HEK293 (cell line): ENCODE measurements at regions not wholly inside any gene's neighbourhood (a gene's known extent, or its start where the extent isn't known, plus 50 kb on each side); places are given as distances from the start of the nearest gene placed in this dataset.

Source experiments
- CTCF ChIA-PET: fragments of 350-600 bp; formaldehyde crosslinking; extraction: SDS; loops from one replicate; lab custom pipeline; 2021; ENCODE audit warnings: antibody characterized with exemption; lab: Yijun Ruan, JAX
- POLR2A ChIA-PET: fragments of 300-600 bp; formaldehyde crosslinking; extraction: SDS; loops from one replicate; lab custom pipeline; 2020; ENCODE audit warnings: antibody characterized with exemption, inconsistent platforms; lab: Yijun Ruan, JAX
- H3K27ac ChIP-seq: fragments of 200-500 bp; sonication (Bioruptor generic); 2 replicates; pipeline ENCODE4 v1.5.1; 2014; ENCODE audit warnings: low read depth, low read length, control low read depth, inconsistent platforms; ENCODE audit errors: extremely low read depth
- H3K36me3 ChIP-seq, 2 experiments: fragments of 200-500 bp in 1 of 2; sonication (Bioruptor generic) in 1 of 2; 1 replicate in 1 of 2; 2 replicates in 1 of 2; pipeline ENCODE4 v1.5.1; 2014 to 2017; ENCODE audit warnings: inconsistent platforms in 2 of 2, low read length in 2 of 2; ENCODE audit not compliant: control insufficient read depth in 2 of 2, insufficient read depth in 1 of 2
- H3K4me1 ChIP-seq: fragments of 200-500 bp; sonication (Bioruptor generic); 2 replicates; pipeline ENCODE4 v1.5.1; 2014; ENCODE audit warnings: mild to moderate bottlenecking, low read length, inconsistent platforms; ENCODE audit not compliant: control insufficient read depth, insufficient read depth
- H3K4me3 ChIP-seq: 2 replicates; pipeline ENCODE4 v1.5.1; 2011; ENCODE audit warnings: low read depth, mild to moderate bottlenecking, control low read depth, low read length, moderate library complexity
- H3K9me3 ChIP-seq: fragments of 200-500 bp; sonication (Bioruptor generic); 2 replicates; pipeline ENCODE4 v1.5.1; 2014; ENCODE audit warnings: low read depth, low read length, inconsistent platforms; ENCODE audit not compliant: control insufficient read depth, insufficient read depth
- HOXC10 ChIP-seq: sonication (generic); formaldehyde crosslinking; IDR thresholded peaks from 2 replicates; pipeline ENCODE4 v1.8.1; 2023; ENCODE audit warnings: mild to moderate bottlenecking, missing genetic modification reagents
- OSR2 ChIP-seq: fragments of 450-650 bp; formaldehyde crosslinking; IDR thresholded peaks from 2 replicates; pipeline ENCODE4 v1.5.1; 2016; ENCODE audit warnings: missing biosample characterization, missing genetic modification characterization
- RBAK ChIP-seq: fragments of 450-650 bp; formaldehyde crosslinking; IDR thresholded peaks from 2 replicates; pipeline ENCODE4 v1.5.1; 2016; ENCODE audit warnings: missing biosample characterization, missing genetic modification characterization
- YY1 ChIP-seq: fragments of 450-650 bp; formaldehyde crosslinking; IDR thresholded peaks from 2 replicates; pipeline ENCODE4 v1.5.1; 2018; ENCODE audit warnings: missing biosample characterization, missing genetic modification characterization
- ZBTB48 ChIP-seq: fragments of 450-650 bp; formaldehyde crosslinking; IDR thresholded peaks from 2 replicates; pipeline ENCODE4 v1.5.1; 2016; ENCODE audit warnings: missing biosample characterization, missing genetic modification characterization
- ZFP41 ChIP-seq: fragments of 450-650 bp; formaldehyde crosslinking; IDR thresholded peaks from 2 replicates; pipeline ENCODE4 v1.5.1; 2016; ENCODE audit warnings: missing biosample characterization, missing genetic modification characterization, borderline replicate concordance
- ZIC2 ChIP-seq: fragments of 450-650 bp; formaldehyde crosslinking; IDR thresholded peaks from 2 replicates; pipeline ENCODE4 v1.5.1; 2016; ENCODE audit warnings: missing biosample characterization, missing genetic modification characterization
- ZNF114 ChIP-seq: fragments of 450-650 bp; formaldehyde crosslinking; IDR thresholded peaks from 2 replicates; pipeline ENCODE4 v1.5.0; 2017; ENCODE audit warnings: missing biosample characterization, missing genetic modification characterization
- ZNF223 ChIP-seq: fragments of 450-650 bp; formaldehyde crosslinking; IDR thresholded peaks from 2 replicates; pipeline ENCODE4 v1.5.1; 2016; ENCODE audit warnings: missing biosample characterization, missing genetic modification characterization
- ZNF24 ChIP-seq: fragments of 450-650 bp; formaldehyde crosslinking; IDR thresholded peaks from 2 replicates; pipeline ENCODE4 v1.5.1; 2016; ENCODE audit warnings: missing biosample characterization, missing genetic modification characterization
- ZNF394 ChIP-seq: fragments of 450-650 bp; formaldehyde crosslinking; IDR thresholded peaks from 2 replicates; pipeline ENCODE4 v1.5.1; 2016; ENCODE audit warnings: missing biosample characterization, missing genetic modification characterization, mild to moderate bottlenecking, moderate library complexity, borderline replicate concordance
- ZNF473 ChIP-seq: fragments of 450-650 bp; formaldehyde crosslinking; IDR thresholded peaks from 2 replicates; pipeline ENCODE4 v1.5.1; 2017; ENCODE audit warnings: missing biosample characterization, missing genetic modification characterization
- ZNF530 ChIP-seq: fragments of 450-650 bp; formaldehyde crosslinking; IDR thresholded peaks from 2 replicates; pipeline ENCODE4 v1.5.1; 2016; ENCODE audit warnings: low read depth, missing biosample characterization, missing genetic modification characterization
- ZNF677 ChIP-seq: fragments of 450-650 bp; IDR thresholded peaks from 2 replicates; pipeline ENCODE4 v1.5.0; 2018; ENCODE audit warnings: missing biosample characterization, mild to moderate bottlenecking, missing genetic modification characterization, moderate library complexity
- ZNF792 ChIP-seq: fragments of 450-650 bp; formaldehyde crosslinking; IDR thresholded peaks from 2 replicates; pipeline ENCODE4 v1.5.1; 2016; ENCODE audit warnings: missing biosample characterization, missing genetic modification characterization
- TF ChIP-seq, protein P1 (sequence below): fragments of 450-650 bp; formaldehyde crosslinking; IDR thresholded peaks from 2 replicates; pipeline ENCODE4 v1.5.1; 2016; ENCODE audit warnings: missing biosample characterization, missing genetic modification characterization
- TF ChIP-seq, protein P2 (sequence below): fragments of 450-650 bp; formaldehyde crosslinking; IDR thresholded peaks from 2 replicates; pipeline ENCODE4 v1.5.1; 2016; ENCODE audit warnings: missing biosample characterization, missing genetic modification characterization
- TF ChIP-seq, protein P3 (sequence below): fragments of 450-650 bp; formaldehyde crosslinking; IDR thresholded peaks from 2 replicates; pipeline ENCODE4 v1.5.1; 2017; ENCODE audit warnings: missing biosample characterization, missing genetic modification characterization

DNA sequence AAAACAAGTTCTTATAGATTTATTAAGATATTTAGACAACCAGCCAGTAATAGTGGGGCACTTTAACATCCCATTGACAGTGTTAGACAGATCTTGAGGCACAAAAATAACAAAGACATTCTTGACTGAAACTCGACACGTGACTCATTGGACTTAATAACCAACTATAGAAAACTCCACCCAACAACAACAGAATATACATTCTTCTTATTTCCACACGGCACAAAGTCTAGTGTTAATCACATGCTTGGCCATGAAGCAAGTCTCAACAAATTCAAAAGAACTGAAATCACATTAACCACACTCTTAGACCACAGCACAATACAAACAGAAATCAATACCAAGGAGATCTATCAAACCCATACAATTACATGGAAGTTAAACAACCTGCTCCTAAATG, 138.1 kb downstream of the ARL5B start:
- H3K4me3 ChIP-seq, result no peak overlapping the region
- no peaks in the 10 kb centered on the region for H3K9me3 ChIP-seq

DNA sequence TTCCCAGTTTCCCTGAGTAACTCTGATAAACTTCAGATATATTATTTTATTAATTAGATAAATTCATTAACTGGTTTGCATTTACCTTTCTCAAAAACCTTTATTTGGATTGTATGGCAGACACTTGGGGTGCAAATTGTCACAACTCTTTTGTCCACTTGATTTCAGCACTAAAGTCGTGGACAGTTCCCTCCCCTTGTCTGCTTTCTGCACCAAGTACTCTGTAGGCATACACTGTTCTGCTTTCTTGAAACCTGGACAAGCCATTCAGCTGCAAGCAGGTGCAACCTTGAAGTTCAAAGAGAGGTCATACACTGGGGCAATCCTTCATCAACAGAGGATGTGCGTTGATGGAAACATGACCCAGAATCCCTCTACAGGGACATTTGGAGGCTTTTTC, 162.9 kb downstream of the ARL5B start:
- ChIA-PET POLR2A (no interaction called here), CTCF (no interaction called here)
- Histone ChIP-seq H3K9me3 (no peaks in the 10 kb centered on the region), H3K36me3 (no peaks in the 10 kb centered on the region), H3K4me3 (no peak overlapping the region), H3K27ac (no peak overlapping the region), H3K4me1 (no peaks in the 10 kb centered on the region)
- TF ChIP-seq, protein P1, sequence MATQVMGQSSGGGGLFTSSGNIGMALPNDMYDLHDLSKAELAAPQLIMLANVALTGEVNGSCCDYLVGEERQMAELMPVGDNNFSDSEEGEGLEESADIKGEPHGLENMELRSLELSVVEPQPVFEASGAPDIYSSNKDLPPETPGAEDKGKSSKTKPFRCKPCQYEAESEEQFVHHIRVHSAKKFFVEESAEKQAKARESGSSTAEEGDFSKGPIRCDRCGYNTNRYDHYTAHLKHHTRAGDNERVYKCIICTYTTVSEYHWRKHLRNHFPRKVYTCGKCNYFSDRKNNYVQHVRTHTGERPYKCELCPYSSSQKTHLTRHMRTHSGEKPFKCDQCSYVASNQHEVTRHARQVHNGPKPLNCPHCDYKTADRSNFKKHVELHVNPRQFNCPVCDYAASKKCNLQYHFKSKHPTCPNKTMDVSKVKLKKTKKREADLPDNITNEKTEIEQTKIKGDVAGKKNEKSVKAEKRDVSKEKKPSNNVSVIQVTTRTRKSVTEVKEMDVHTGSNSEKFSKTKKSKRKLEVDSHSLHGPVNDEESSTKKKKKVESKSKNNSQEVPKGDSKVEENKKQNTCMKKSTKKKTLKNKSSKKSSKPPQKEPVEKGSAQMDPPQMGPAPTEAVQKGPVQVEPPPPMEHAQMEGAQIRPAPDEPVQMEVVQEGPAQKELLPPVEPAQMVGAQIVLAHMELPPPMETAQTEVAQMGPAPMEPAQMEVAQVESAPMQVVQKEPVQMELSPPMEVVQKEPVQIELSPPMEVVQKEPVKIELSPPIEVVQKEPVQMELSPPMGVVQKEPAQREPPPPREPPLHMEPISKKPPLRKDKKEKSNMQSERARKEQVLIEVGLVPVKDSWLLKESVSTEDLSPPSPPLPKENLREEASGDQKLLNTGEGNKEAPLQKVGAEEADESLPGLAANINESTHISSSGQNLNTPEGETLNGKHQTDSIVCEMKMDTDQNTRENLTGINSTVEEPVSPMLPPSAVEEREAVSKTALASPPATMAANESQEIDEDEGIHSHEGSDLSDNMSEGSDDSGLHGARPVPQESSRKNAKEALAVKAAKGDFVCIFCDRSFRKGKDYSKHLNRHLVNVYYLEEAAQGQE (tag by site-specific recombination), result peak; percentile 91
- no peak for TF ChIP-seq RBAK (tag by site-specific recombination)

More for the DNA sequence above, 138.1 kb downstream of the ARL5B start:
- Histone ChIP-seq H3K36me3 (no peaks in the 10 kb centered on the region), H3K4me1 (no peaks in the 10 kb centered on the region), H3K27ac (no peak overlapping the region)
- TF ChIP-seq ZIC2 (tag by site-specific recombination), result no peak
- TF ChIP-seq ZNF677 (tag by site-specific recombination), result no peak
- TF ChIP-seq, protein P2, sequence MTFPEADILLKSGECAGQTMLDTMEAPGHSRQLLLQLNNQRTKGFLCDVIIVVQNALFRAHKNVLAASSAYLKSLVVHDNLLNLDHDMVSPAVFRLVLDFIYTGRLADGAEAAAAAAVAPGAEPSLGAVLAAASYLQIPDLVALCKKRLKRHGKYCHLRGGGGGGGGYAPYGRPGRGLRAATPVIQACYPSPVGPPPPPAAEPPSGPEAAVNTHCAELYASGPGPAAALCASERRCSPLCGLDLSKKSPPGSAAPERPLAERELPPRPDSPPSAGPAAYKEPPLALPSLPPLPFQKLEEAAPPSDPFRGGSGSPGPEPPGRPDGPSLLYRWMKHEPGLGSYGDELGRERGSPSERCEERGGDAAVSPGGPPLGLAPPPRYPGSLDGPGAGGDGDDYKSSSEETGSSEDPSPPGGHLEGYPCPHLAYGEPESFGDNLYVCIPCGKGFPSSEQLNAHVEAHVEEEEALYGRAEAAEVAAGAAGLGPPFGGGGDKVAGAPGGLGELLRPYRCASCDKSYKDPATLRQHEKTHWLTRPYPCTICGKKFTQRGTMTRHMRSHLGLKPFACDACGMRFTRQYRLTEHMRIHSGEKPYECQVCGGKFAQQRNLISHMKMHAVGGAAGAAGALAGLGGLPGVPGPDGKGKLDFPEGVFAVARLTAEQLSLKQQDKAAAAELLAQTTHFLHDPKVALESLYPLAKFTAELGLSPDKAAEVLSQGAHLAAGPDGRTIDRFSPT (tag by site-specific recombination), result no peak
- TF ChIP-seq, protein P3, sequence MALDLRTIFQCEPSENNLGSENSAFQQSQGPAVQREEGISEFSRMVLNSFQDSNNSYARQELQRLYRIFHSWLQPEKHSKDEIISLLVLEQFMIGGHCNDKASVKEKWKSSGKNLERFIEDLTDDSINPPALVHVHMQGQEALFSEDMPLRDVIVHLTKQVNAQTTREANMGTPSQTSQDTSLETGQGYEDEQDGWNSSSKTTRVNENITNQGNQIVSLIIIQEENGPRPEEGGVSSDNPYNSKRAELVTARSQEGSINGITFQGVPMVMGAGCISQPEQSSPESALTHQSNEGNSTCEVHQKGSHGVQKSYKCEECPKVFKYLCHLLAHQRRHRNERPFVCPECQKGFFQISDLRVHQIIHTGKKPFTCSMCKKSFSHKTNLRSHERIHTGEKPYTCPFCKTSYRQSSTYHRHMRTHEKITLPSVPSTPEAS (tag by site-specific recombination), result no peak
- no peak for TF ChIP-seq OSR2 (tag by site-specific recombination)
- no peak for TF ChIP-seq ZNF223 (tag by site-specific recombination)
- no peak for TF ChIP-seq ZNF530 (tag by site-specific recombination)
- no peak for TF ChIP-seq ZNF792 (tag by site-specific recombination)
- TF ChIP-seq ZFP41, result no peak
- TF ChIP-seq YY1 (tag by site-specific recombination), result no peak
- no peak for TF ChIP-seq HOXC10
- TF ChIP-seq ZNF394 (tag by site-specific recombination), result no peak
- TF ChIP-seq ZBTB48, result no peak
- no peak for TF ChIP-seq ZNF24 (tag by site-specific recombination)
- TF ChIP-seq ZNF473 (tag by site-specific recombination), result no peak
- TF ChIP-seq ZNF114 (tag by site-specific recombination), result no peak
- POLR2A ChIA-PET, result no interaction called here
- CTCF ChIA-PET, result no interaction called here
